MM.1S (cell line): ENCODE measurements at regions not wholly inside any gene's neighbourhood (a gene's known extent, or its start where the extent isn't known, plus 50 kb on each side); places are given as distances from the start of the nearest gene placed in this dataset.

Experiments
- EZH2 ChIP-seq: fragments of 300-600 bp; sonication (generic); optimal IDR thresholded peaks from 2 replicates; pipeline ENCODE3; 2017; ENCODE audit warnings: low read depth, mild to moderate bottlenecking, antibody characterized with exemption, low read length, mixed read lengths
- TF ChIP-seq, protein P1 (sequence below): fragments of 300-600 bp; sonication (generic); IDR thresholded peaks from 2 replicates; pipeline ENCODE4 v1.5.1; 2016; ENCODE audit warnings: antibody characterized with exemption, low read length, mixed read lengths

DNA sequence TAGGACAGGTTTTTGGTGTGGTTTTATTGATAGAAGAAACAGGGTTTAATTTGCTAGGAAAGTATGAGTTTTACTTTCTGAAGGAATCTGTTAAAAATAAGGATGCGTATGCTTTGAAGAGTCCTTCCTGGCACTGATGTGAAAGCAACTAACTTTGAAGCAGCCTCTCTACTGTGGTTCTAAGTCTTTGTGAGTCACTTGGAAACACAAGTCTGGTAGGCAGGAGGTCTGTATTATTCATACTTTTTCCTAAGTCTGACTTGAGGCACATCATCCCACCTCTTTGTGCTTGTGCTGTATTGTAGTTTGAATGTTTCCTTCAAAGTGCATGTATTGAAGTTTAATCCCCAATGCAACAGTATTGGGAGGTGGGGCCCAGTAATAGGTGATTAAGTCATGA lies 129.0 kb downstream of the TAF11L14 start:
- TF ChIP-seq, protein P1, sequence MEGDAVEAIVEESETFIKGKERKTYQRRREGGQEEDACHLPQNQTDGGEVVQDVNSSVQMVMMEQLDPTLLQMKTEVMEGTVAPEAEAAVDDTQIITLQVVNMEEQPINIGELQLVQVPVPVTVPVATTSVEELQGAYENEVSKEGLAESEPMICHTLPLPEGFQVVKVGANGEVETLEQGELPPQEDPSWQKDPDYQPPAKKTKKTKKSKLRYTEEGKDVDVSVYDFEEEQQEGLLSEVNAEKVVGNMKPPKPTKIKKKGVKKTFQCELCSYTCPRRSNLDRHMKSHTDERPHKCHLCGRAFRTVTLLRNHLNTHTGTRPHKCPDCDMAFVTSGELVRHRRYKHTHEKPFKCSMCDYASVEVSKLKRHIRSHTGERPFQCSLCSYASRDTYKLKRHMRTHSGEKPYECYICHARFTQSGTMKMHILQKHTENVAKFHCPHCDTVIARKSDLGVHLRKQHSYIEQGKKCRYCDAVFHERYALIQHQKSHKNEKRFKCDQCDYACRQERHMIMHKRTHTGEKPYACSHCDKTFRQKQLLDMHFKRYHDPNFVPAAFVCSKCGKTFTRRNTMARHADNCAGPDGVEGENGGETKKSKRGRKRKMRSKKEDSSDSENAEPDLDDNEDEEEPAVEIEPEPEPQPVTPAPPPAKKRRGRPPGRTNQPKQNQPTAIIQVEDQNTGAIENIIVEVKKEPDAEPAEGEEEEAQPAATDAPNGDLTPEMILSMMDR: no peak
- no peak for TF ChIP-seq EZH2
